Activated T-cell treated with anti-CD3 and anti-CD28 coated beads, Interleukin-2, amount 50 U/mL, for 48 hours (primary cell): ENCODE measurements at regions not wholly inside any gene's neighbourhood (a gene's known extent, or its start where the extent isn't known, plus 50 kb on each side); places are given as distances from the start of the nearest gene placed in this dataset.

Experiments used
- DNase-seq, 2 experiments: peaks; one replicate each; pipeline ENCODE4 v3.0.0-alpha.2; 2020

DNA sequence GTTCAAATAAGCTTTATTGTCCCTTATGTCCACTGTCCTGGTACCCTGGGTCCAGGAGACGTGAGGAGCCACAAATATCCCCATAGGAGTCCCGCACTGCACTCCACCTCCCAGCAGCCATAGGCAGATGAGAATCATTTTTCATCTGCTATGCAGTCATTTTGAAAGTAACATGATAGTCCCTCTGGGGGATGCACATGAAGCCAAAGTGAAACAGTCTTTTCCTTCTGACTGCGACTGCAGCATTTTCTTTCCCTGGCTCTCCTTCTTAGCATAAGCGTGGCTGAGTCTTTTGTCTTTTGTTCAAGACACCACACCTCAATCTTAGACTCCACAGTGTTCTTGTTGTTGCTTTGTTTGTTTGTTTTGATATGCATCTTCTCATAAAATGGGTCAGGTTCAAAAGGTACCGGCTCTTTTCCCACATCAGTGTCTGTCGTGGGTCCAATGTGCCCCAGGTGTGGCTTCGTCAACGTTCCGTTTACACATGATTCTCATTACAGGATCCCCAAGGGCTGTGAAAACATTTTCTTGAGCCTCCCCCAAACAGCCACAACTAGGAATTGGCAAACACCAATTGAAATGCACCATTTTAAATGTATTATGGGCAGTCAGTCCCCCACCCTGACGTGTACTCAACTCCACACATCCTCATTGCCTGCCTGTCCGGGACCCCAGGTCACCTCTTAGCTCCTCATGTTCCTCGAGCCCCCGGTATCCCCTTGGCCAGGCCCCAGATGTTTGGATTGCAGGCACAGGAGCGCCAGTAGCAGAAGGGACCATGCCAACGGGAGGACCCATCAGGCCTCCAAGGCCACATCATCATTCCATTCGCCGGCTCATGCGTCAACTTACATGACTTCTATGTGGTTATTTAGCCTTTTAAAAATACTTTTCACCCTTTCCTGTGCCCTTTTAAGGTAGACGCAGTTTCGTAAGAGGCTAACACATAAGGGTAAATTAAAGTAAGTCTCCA, 237.8 kb upstream of the DAPK1 start:
- no peak for DNase-seq

DNA sequence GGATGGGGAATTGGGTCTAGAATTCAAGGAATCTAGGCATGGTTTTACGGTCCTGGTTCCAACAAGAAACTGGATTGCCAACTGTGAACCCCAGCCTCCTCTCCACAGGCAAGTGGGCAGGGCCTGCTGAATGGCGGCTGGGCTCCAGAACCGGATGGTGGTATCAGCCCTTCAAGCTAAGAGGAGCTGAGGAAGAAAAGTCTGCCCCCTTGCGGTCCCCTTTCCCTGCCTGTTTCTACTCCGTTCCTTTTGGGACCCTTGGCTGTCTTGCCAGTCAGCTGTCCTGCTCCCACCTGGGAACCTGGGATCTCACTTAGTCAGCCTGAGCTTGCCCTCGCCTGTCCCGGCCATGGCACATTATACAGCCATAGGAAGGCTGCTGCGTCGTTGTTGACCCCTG, 234.4 kb upstream of the DAPK1 start:
- DNase-seq: no peak

DNA sequence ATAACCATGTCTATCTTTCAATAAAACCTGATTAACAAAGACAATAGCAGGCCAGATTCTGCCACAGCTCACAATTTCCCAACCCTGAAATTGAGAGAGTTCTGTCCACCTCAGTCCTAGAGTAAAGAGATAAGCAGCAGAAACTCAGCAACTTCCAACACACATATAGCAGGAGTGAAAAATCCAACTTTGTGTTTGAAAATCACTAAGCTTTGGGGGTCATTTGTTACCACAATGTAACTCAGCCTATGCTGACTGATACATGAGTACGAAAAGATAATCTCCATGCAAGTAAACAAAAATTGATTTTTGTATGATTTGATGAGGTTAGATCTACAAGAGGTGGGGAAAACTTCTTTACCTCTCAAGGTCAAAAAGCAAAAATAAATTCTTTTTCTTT, 231.0 kb upstream of the DAPK1 start:
- DNase-seq: no peak

DNA sequence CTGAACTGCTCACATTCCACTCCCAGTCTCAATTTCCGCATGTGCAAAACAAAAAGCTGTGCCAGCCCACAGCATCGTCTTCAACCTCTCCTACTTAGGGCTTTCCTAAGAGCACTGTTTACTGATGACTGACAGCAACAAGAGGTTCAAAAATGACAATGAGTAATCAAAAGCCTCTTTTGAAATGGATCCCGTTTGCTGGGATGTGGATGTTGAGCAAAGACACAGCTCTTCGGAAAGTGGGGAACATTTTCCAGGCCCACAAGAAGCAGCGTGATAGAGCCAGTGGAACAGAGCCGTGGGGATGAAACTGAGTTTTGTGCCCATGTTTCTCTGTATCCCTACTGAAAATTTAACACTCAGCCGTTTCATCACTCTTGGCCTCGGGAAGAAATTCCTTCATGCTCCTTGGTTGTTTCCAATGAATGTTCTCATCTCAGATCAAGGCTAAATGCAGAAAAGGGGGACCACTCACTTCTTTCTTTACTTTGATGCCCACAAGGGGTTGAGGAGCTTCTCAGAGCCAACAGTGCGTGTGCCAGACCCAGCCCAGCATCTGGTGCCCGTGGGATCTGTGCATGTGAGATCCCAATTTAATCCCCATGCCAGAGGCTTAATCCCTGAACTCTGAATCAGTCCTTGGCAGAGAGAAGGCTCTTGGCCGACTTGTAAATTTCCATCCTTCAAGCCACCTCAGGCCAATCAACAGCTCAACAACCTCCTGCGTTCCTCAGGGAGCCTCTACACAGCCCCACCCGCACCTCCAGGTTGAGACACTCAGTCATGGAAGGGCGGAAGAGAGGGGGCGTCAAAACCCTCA, 230.2 kb upstream of the DAPK1 start:
- no peak for DNase-seq

DNA sequence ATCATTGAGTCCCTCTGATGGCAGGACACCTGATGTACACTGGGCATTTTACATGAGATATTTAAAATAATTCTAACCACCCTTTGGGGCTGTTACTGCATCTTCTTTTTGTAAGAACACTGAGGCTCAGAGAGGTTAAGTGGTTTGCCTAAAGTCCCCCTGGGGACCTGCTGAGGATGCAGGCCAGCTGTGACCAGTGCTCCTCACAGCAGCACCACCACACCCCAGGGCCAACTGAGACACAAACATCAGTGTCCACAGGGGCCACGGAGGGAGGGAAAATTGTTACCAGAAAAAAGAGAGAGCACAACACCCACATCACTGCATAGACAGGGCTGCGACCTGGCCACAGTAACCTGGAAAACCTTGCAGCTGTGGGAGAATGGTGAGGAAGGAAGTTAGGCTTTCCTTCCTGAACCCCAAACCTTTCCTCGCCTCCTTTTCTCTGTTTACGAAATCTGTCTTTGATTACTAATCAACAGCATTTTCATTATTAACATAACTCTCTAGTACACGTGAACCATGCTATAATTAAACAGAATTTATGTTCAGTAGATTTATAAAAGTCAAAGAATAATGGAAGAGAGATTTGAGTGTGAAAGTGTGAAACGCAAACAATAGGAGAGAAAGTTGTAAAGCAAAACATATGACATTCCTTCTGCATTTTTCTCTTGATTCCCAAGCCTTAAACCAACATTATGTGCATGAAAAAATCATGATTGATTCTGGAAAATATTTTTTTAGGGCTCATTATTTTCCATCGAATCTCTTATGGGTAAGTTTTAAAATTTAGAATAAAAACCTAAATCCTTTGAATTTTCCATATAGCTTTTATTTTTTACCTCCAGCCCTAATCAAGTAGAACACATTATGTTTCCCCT, 228.1 kb upstream of the DAPK1 start:
- no peak for DNase-seq

DNA sequence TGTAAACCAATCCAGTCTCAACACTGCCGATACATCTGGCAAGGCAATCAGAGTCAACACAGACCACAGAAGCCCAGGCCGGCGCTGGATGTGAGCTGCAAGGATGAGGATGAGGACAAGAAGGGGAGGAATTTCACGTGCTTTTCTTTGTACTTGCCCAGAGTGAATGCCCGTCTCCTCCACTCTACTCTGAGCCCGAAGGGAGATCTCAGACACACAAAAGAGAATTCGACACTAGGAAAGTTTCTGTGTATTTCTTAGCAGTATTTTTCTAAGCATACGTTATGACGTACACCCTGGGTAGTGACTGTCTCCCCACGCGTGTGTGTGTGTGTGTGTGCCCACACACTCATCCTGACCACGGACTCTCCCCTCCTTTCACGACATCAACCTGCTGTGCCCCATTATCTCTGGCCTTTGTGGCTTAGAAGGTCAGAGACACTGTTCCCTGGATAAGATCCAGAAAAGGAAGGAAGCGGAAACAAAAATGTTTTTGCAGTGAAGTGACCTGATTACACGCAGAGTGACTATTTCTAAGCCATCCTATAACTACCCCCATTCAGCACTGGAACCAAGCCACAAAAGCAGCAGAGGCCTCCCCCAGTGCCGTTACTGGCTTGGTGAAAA, 227.3 kb upstream of the DAPK1 start:
- no peak for DNase-seq

DNA sequence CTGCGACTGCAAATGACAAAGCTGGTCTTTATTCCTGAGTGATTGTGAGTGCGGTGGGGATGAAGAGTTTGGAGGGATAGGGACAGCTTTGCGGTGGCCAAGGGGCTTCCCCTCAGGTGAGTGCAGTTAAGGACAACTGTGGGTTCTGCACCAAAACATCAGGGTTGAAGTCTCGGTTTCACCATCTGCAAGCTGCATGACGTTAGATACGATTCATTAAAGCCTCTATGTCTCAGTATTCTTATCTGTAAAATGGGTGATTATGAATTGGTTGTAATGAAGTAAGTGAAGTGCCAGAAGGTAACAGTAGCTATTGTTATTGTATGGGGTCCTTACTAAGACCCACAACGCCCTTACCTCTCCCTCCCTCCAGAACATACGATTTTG, 226.8 kb upstream of the DAPK1 start:
- no peak for DNase-seq

DNA sequence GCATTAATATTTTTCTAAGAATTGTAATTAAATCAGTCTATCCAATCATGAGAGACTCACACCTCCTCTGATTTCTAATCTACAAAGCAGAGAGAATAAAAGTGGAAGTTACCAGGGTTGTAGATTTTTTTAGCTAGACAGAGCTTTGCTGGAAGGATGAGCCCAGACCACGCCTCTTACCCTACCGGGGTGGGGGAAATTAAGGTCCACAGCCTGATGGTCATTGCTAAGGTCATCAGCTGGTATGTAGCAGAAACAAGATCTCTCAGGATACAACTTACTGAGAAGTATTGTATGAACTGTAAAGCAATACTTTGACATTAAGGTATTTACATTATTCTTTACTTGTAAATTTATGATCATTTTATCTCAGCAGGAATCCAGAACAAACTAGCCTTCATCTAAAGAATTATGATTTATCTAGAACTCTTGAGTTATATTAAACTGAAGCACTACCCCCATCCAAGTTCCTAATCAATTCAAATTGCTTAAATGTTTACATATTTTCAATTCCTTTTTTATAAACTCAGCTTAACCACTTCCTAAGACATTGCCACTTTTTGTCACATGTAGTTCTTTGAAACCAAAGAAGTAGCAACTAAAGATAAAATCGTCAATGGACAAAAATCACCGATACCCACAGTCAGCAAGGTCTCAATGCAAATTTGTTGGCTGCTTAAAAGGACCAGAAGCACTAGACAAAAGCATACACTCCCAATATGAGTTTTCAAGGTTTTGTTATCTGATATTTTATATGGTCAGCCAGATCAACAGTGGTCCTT, 225.8 kb upstream of the DAPK1 start:
- no peak for DNase-seq

DNA sequence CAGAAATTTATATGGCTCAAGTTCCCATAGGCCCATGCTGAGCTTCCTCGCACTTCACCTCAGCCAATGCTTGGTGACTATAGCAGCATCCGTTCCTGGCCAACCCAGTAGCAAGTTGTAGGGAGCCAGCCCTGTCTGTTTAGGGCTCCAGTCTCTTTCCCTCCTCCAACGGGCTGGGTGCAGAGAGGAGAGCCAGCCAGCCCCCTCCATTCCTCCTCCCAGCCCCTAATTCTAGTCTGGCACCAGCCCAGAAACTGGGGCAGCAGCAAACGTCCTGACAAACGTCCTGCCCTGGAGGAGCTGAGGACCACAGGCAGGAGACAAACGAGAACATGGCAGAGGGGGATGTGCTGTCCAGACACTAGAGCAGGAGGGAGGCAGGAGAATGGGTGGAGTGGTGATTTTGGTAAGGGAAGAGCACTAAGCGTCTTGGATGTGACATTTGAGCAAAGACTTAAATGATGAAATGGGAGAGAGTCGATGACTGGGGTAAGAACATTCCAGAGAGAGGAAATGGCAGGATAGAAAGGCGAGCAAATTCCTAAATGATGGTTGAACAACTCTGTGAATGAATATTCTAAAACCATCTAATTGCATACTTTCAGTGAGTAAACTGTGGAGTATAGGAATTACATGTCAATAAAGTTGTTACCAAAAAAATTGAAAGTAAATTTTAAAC, 222.5 kb upstream of the DAPK1 start:
- no peak for DNase-seq

DNA sequence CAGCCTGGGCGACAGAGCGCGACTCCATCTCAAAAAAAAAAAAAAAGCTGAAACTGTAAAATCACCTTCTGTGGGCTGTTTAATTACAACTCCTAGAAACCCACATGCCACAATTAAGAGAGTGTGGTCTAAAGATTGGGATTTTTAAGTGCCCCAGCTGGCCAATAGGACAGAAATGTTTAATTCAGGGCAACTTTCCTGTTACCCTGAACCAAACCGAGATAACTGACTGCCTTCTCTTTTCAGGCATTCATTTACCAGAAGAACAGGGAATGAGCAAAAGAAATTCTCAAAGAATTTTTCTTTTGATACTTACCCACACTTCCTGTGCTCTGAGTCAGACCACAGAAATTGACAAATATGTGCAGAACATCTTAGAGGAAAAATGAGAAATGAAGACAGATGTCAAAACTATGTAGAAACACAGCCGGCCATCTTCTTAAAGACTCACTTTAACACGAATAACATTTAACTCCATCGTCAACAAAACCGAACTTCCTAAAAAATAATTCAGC, 221.3 kb upstream of the DAPK1 start:
- no peak for DNase-seq

DNA sequence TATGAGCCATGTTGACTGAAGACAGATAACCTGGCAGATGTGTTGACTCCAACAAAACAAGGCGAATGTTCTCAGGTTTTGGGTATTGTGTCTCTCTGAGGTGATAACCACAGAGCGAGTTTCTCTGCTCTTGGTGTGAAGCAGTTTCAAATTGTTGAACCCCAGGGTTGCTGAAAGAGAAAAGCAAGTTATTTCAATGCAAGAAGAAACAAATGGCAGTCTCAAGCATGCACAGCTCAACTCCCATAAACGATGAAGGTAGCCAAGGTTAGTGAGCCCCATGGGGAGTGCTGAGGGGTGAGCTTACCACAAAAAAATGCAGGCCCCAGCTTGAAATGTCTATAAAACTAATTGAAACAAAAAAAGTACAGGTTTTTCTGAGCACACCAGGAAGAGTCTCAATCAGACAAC, 220.8 kb upstream of the DAPK1 start:
- no peak for DNase-seq

DNA sequence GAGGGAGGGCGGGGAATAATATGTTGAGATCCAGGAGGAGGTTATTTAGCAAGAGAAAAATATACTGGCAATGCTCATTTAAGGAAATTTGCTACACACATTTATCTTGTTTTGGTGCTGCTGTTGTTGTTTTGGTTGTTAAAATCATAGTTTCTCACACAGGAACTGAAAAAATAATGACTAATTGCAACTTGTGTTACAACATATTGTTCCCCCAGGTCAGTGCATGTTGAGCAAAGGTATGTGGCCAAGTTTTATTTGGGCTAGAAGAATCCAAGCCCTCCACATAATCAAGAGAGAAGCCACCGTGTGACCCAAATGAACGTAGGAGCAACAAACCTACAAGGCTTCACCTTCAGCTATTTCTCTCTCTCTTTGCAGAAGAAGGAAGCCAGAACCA, 220.3 kb upstream of the DAPK1 start:
- no peak for DNase-seq

DNA sequence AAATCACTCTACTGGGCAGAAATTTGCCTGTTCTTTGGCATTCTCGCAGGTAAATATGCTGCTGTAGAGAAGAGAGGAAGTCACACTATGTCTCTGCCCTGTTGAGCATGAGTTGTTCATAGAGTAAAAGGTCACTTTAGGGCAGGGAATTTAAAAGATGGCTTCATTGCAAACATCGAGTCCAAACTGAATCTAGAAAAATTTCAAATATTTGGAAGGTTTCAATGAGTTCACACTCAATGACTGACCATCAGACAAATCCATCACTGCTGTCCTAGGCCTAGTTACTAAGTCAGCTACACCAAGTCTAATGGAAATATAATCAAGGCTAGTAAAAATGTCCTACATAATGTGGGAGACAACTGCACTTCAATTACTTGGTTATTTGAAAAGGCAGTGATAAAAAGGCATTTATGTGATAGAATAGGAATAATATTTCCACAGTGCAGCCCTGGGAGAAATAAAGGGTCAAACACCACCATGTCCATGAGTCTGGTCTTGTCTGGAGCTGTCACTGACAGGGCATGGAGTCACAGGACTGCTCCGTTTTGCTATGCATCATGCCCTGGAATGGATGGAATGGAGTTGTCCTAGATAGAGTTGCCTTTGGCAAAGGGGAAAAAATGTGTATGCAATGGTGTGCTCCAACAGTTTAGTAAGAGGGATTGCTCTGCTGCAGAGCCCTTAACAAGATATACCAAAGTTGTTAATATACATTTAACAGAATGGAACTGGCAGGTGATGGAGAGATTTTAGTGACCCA, 218.5 kb upstream of the DAPK1 start:
- no peak for DNase-seq

DNA sequence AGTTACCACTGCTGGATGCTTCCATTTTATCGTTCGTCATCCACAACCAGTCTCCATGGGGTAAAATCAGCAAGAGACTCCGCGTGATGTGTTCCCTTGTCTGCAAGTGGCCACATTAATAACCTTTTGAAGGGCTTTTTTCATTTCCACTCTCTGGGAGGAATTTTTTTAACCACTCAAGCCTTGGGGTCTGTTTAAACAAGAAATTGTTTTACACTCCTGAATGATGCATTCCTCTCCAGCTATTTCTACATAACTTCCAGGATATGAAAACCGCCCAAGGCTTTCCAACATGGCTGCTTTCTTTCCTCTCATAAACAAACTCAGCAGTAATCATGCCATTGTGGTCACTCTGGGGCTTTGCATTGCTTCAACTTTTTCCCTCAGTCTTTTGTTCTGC, 217.2 kb upstream of the DAPK1 start:
- no peak for DNase-seq

DNA sequence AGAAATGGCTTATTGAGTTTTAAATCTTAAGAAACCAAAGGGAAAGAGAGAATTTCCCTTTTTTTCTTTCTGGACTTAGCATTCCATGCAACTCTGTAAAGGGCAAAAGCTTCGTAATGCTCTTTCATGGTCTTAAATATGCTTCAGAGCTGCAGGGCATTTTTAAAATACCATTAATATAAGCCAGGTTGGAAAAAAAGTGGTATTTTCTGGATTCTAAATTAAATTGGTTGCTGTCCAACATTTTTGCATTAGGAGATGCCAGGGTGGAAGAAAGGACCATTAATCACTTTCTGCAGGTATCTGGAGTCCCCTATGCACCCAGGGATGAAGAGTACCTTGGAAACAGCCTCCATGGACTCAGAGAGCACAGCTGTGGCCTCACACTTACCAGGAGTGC, 215.1 kb upstream of the DAPK1 start:
- no peak for DNase-seq

DNA sequence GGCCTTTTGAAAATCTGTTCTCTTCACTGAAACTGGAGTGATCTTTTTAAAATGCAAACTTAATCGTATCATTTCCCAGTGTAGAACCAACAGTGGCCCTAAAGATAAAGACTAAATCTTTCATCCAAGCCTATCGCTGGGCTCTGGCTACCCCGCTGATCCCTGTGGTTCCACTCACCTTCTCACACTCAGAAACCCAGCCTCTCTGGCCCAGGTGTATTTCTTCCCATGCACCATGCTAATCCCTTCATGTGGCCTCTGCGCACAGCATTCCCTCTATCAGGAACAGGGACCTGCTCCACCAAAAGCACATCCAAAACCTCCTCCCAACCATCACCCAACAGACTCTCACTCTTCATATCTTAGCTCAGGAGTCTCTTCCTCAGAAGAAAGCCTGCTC, 214.1 kb upstream of the DAPK1 start:
- no peak for DNase-seq

DNA sequence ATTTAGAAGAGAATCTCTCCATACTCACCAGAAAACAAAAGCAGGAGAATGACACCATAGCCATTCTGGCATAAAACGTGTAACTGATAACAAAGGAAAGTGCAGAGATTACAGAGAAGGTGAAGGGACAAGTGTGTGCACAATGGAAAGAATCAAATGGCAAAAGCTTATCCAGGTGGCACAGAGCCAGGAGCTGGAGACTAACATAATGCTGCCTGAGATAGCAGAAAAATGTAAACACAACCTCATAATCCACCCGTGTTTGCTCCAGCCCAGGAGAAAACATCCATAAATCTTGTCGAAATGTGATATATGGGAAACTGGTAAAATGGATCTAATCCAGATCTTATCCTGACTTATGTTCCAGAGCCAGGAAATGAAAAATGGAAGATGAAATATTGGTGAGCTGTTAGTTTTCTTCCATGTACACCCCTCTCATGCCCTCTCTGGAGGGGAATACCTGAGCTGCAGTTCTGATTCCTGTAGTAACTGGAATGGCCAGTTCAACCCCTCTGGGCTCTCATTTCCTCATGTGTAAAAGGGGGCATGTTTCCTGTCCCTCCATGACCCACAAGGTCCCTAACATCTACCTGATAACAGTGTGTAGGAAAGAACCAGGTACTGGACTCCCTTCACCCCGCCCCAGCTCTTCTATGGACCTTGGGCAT, 212.3 kb upstream of the DAPK1 start:
- DNase-seq: no peak

DNA sequence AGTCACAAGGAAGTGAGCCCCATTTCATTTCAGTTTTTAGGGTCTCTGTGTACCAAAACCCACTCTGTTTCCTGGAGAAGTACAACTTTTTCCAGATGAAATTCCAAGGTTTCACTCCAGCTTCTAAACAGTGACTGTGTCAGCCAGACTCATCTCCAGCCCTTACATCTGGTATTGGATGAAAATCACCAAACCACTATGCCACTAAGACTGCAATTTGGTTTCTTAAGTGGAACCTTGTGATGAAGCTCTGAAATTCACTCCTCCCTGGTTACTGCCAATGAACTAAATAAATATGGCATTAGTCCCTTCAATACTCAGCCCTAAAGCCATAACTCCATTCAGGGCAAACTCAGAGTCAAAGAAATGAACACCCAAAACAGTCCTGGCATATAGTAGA, 211.2 kb upstream of the DAPK1 start:
- DNase-seq: no peak

DNA sequence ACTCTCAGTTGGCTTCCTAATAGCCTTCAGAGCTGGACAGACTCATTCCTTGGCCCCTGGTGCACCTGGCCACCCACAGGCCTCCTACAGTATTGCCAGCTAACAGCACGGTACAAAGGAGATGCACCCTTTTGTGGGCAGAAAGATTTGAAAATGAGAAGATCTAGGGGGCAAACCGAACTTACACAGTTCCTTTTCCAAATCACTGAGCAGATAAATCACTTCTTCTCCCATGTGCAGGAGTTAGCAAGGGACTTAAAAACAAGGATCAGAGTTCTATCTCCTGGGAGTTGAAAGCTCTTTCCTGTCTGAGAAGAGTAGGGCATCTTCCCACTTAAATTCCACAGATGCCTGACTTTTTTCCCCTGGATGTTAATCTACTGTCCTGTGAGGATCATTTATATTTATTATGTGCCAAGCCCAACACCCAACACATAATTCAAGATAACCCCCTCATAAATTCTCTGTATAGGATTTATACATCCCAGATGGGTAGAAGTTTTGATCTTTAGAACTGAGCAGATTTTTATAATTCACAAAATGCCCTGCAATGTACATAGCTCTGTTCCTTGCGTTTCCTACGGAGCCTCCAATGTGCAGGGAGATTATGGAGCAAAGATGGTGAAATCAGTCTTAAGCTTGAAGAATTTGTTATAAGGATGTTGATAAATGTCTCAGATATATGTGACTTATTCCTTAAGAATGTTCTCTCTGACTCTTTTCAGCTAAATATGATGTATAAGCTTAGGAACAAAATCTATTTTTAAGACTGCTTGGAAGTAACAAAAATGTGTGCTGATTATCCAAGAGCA, 207.2 kb upstream of the DAPK1 start:
- DNase-seq: no peak
